HG03575 (cell line): ENCODE measurements at regions not wholly inside any gene's neighbourhood (a gene's known extent, or its start where the extent isn't known, plus 50 kb on each side); places are given as distances from the start of the nearest gene placed in this dataset.

Source experiments
- ATAC-seq: cut with Tn5 transposase; IDR thresholded peaks from one replicate; pipeline ENCODE4 v1.9.1; 2021; ENCODE audit not compliant: unreplicated experiment, insufficient number of reproducible peaks, low FRiP score; ENCODE audit errors: extremely low read depth

GRCh38 chr4:145351162-145351561, 130.5 kb upstream of the SMAD1 start:
- ATAC-seq: no peak

- ATAC-seq: no peak
Observed at GRCh38 chr4:145348291-145348690, 133.4 kb upstream of the SMAD1 start.

GRCh38 chr4:145347684-145348083, 134.0 kb upstream of the SMAD1 start:
- ATAC-seq: no peak

- no peak for ATAC-seq
Observed at GRCh38 chr4:145346081-145346480, 135.6 kb upstream of the SMAD1 start.

GRCh38 chr4:145345401-145345800, 136.3 kb upstream of the SMAD1 start:
- ATAC-seq: no peak

GRCh38 chr4:145341381-145341780, 140.3 kb upstream of the SMAD1 start:
- ATAC-seq: no peak

- ATAC-seq: no peak
Observed at GRCh38 chr4:145340071-145340675, 141.5 kb upstream of the SMAD1 start.

GRCh38 chr4:145339075-145339725, 142.5 kb upstream of the SMAD1 start:
- no peak for ATAC-seq

GRCh38 chr4:145338568-145338967, 143.1 kb upstream of the SMAD1 start:
- no peak for ATAC-seq

- ATAC-seq: no peak
Observed at GRCh38 chr4:145337391-145337790, 144.3 kb upstream of the SMAD1 start.

- ATAC-seq: no peak
Observed at GRCh38 chr4:145333786-145334185, 147.9 kb upstream of the SMAD1 start.

- no peak for ATAC-seq
Observed at GRCh38 chr4:145326491-145326890, 146.1 kb upstream of the OTUD4 start.

GRCh38 chr4:145324161-145324560, 143.8 kb upstream of the OTUD4 start:
- no peak for ATAC-seq

GRCh38 chr4:145320294-145320693, 139.9 kb upstream of the OTUD4 start:
- ATAC-seq: no peak

- no peak for ATAC-seq
Observed at GRCh38 chr4:145319751-145320150, 139.4 kb upstream of the OTUD4 start.

- ATAC-seq: no peak
Observed at GRCh38 chr4:145316897-145317574, 136.6 kb upstream of the OTUD4 start.

GRCh38 chr4:145315811-145316225, 135.4 kb upstream of the OTUD4 start:
- no peak for ATAC-seq

GRCh38 chr4:145308598-145308997, 128.2 kb upstream of the OTUD4 start:
- ATAC-seq: no peak

- ATAC-seq: no peak
Observed at GRCh38 chr4:145307763-145308430, 127.5 kb upstream of the OTUD4 start.

GRCh38 chr4:145307120-145307519, 126.7 kb upstream of the OTUD4 start:
- ATAC-seq: no peak
